SK-N-DZ (cell line): ENCODE measurements at regions not wholly inside any gene's neighbourhood (a gene's known extent, or its start where the extent isn't known, plus 50 kb on each side); places are given as distances from the start of the nearest gene placed in this dataset.

Source experiments
- DNase-seq: peaks from one replicate; pipeline ENCODE4 v3.0.0-alpha.2; 2015; ENCODE audit warnings: low spot score

DNA sequence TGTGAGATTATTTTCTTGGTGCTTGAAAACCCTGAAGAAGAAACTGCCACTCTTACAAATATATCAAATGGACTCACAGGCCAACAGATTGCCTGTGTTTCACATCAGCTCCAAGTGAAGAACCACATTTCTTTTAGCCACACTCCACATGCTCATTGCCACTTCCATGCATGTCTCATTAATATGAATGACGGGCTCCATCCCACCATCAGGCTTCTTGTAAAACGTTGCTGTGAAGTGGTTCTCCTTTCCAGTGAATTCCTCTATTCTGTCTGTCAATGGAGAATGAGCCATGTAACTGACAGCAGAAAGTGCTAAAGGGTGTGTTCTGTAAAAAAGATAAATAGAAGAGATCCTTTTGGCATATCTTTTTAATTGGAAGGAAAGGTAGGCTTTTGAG is 188.2 kb upstream of the RMST start:
- no peak for DNase-seq

DNA sequence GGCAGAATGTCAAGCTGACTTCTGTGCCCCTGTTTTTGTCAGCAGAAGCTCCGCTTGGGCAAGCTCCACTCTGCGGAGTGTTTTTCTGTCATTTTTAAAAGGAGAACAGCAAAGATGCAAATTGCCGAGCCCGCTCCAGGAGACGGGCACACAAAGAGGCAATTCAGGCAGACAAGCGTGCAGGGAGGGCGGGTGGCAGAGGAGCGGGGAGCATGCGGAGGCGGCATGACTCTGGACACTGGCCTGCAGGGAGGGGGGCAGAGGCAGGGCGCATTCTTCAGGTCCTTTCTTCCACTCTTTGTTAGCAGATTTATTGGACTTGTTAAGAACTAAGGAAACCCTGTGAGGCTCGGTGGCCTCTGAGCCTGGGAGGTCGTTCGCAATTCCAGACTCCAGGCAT is 187.3 kb upstream of the RMST start:
- DNase-seq: no peak

GRCh38 chr12:97275728-97276590 is 186.6 kb upstream of the RMST start:
- DNase-seq: no peak

DNA sequence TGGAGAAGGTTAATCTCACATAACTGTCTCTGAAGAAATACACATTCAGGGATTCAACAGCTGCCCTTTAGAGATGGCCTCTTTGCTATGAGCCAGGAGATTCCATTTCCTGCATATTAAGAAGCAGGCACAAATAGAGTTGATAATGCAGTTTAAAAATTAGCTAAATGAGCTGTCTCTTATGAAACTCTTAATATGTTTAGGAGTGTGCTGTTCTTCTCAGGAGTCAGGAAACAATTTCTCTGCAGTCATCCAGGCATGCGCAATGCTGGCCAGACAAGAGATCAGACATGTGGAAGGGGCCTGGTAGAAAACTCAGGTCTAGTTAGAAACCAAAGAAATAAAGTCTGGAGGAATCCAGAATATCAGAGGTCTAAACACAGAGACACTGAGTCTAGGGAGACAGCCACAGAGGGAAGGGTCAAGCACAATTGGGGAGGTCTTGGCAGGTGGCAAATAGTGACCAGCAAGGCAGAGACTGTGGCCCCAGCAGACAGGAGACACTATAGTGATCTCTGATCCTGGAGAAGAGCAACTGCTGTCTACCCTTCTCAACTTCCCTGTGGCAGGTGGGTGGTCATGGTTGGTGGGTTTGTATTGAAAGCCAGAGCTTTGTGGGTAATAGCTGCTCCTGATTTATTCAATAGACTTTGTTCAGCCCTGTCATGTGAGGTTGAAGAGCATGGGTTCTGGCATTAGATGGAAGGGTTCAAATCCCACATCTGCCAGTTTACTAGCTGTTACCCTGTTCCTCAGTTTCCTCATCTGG is 185.8 kb upstream of the RMST start:
- no peak for DNase-seq

DNA sequence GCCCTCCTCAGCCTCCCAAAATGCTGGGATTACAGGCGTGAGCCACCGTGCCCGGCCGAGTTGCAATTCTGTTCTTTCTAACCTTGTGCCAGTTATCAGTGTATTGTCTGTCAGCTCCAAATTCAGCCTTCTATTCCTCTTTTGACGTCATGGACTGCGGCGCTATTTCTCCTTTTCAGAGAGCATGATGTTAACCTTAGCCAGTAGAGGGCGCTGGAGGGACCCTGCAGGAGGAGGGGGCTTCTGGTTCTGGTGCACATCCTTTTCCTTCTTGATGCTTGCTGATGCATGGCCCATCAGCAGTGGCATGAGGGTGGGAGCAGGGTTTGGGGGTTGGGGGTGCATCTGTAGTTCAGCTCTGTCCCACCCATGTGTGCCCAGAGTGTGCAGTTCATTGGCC is 179.3 kb upstream of the RMST start:
- DNase-seq: no peak

DNA sequence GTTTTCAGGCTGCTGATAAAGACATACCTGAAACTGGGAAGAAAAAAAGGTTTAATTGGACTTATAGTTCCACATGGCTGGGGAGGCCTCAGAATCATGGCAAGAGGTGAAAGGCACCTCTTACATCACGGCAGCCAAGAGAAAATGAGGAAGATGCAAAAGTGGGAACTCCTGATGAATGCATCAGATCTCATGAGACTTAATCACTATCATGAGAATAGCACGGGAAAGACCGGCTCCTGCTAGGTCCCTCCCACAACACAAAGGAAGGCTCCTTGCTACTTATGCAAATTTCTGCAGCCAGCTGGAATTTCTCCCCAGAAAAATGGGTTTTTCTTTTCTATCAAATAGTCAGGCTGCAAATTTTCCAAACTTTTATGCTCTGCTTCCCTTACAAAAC is 174.1 kb upstream of the RMST start:
- DNase-seq: no peak

GRCh38 chr12:97292588-97292987 is 170.0 kb upstream of the RMST start:
- DNase-seq: no peak

GRCh38 chr12:97293541-97293940 is 169.1 kb upstream of the RMST start:
- no peak for DNase-seq

GRCh38 chr12:97299847-97300246 is 162.8 kb upstream of the RMST start:
- no peak for DNase-seq

GRCh38 chr12:97300431-97300830 is 162.2 kb upstream of the RMST start:
- no peak for DNase-seq

DNA sequence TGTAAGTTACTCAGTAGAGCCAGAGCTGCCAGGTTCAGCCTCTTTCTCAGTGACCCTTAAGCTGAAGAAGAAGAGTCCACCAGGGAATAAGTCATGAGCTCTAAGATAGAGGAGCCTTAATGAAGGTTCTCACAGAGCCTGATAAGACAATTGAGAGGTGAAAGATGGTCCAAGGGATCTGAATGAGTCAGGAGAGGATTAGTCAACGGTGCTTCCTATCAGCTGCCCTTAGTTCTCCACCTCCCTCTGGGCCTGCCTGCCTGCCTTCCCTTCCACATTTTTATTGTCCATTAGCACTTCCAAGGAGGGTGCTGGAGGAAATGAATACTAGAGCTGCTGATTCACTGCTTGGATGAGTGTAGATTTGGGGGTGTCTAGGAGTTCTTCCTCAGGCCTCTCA is 161.7 kb upstream of the RMST start:
- no peak for DNase-seq

DNA sequence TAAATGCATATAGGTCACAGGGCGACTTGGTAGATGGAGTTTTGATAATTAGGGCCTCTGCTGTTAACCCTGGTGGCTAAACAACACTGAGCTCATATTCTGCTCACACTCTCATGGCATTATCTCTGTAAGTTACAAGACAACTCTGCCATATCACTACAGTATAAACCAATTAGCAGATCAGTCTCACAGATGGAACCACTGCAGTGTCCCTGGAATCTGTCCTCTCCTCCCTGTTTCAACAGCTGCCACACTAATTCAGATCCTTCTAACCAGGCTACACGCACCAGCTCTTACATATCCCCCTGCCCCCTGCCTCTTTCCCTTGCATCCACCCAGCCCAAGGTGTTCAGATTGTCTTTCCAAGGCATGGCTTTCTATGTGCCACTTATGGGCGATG is 161.0 kb upstream of the RMST start:
- DNase-seq: peak; percentile 73

DNA sequence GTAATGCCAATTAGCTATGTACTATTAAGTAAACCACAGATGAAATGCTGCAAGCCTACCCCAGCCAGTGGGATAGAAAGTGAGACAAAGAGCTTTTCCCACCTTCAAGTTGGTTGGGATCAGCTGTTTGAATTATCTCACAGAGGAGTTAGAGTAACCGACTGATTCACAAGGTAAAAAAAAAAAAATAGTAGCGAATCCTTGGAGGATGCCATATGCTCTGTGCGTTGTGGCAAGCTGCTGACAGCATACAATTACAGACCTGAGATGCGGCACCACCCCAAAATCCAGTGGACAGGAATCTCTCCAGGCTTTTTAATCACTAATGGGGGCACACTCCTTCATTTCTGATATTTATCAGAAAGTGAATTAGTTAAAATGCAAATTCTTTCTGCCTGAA is 157.0 kb upstream of the RMST start:
- no peak for DNase-seq

GRCh38 chr12:97306147-97306546 is 156.5 kb upstream of the RMST start:
- no peak for DNase-seq

DNA sequence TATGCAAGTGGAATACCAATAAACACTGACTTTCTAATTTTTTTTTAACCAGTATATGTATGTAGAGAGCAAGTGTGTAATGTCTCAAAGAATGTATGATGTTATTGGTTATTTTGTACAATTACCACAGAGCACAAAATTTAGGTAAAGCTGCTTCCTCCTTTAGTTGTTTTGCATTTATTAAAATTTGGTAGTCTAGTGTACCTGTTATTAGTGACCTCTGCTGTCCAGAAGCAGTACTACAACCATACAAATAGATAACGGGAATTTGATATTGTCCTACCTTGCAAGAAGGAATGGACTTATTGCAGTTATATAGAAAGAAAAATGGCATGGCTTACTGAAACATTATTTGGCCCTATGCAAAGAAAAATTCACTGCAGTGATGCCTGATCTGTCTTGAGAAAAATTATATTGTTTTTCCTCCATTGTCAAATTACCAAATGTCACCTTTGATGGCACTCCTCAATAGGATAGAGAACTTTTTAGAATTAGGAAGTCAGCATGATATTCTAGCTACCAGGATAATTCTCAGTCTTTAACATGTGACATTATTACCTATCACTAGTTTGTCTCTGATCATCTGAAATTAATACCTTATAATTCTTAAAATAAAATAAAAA is 153.9 kb upstream of the RMST start:
- DNase-seq: peak; percentile 56

DNA sequence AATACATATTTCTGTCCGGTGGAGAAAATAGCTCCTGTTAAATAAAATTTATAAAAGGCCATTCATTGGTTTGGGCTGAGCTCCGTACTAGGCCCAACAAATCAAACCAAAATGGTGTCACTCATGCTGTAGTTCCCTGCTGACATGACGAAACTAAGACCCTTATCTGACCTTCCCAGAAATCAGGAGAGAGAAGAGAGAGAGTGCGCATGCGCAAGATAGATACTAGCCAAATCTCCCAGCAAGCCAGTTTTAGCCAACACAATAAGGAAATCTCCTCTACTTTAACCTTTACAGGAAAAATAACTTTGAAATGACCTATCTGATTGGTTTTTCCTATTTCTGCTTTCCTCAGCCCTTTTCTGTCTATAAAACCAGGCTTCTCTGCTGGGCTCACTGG is 152.7 kb upstream of the RMST start:
- DNase-seq: no peak

GRCh38 chr12:97312570-97313135 is 150.0 kb upstream of the RMST start:
- no peak for DNase-seq

GRCh38 chr12:97313471-97314190 is 149.0 kb upstream of the RMST start:
- no peak for DNase-seq

GRCh38 chr12:97316321-97316720 is 146.3 kb upstream of the RMST start:
- DNase-seq: no peak

DNA sequence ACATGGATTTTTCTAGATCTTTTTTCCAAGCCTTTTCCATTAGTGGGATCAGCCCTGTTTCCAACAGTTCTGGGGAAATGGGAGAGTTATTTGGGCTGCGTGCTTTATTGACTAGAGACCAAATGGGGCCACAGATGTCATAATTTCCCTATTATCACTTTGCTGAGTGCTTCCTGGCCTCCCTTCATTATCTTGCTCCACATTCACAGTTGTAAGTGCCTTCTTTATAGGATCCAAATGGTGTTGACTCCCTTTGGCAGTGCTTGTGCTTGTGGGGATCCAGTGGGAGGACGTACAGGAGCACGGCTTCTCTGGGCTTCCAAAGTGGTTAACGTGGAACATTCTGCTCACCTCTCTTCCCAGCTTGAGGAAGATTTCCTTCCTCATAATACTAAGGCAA is 141.0 kb upstream of the RMST start:
- DNase-seq: no peak

DNA sequence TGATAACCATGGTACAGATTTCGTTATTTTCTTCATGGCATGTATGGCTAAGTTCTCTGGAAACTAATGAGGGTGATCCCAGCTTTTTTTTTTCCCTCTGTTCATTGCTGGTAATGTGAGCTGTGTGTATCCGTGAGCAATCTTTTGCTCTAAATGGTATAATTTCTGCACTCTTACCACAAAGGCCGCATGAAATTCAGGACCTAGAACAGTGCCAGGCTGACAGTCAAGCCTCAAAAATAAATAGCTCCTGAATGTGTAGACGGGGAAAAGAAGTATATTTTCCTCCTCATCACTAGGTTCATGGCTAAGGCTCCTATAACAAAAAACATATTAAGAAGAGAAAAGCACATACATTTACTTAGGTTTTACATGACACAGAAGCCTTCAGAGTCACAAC is 140.2 kb upstream of the RMST start:
- DNase-seq: no peak

DNA sequence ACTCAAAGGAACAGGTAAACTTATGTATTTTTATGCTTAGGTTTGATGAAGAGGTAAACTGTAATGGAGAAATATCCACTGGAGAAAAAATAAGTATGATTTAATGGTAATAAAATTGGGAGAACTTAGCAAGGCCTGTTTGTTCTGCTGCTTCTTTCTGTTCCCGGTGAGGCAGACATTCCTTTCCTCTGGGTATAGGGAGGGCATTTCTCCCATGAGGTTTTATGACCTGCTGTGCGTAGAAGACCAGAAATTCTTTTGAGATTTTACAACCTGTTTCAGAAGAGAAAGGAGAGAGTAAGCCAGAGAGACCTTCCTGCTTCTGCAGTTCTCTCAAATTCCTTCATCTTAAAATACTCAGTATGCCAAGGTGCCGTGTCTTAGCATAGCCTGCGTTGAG is 139.4 kb upstream of the RMST start:
- DNase-seq: no peak
